ENCODE measurements at regions not wholly inside any gene's neighbourhood (a gene's known extent, or its start where the extent isn't known, plus 50 kb on each side); places are given as distances from the start of the nearest gene placed in this dataset.

- H3K4me1 ChIP-seq (ENCODE audit: insufficient read depth): no peaks in the 10 kb centered on the region
- H2AFZ ChIP-seq: no peak overlapping the region
- WGBS (ENCODE audit: low lambda C conversion rate, missing lambda C conversion rate): 63% methylated on average over 5 of the region's 5 CpGs
- no peak for TF ChIP-seq EZH2 (IDR thresholded peaks at IDR 0.05; ENCODE audit: borderline replicate concordance)
- TF ChIP-seq EZH2phosphoT487 (IDR thresholded peaks at IDR 0.05; ENCODE audit: low read depth, severe bottlenecking, unreplicated experiment): no peak
- TF ChIP-seq CTCF (IDR thresholded peaks at IDR 0.05; ENCODE audit: poor library complexity): no peak
- no peaks in the 10 kb centered on the region for H3K27me3 ChIP-seq
- no peak for DNase-seq (ENCODE audit: low spot score)
- no peaks in the 10 kb centered on the region for H3K36me3 ChIP-seq (replicated peaks; ENCODE audit: insufficient read depth, low read depth)
- no peaks in the 10 kb centered on the region for H3K9me2 ChIP-seq (replicated peaks; ENCODE audit: insufficient read depth)
- no peak overlapping the region for H3K27ac ChIP-seq
- H3K79me2 ChIP-seq: no peaks in the 10 kb centered on the region
- H3K9me3 ChIP-seq (ENCODE audit: low read depth): no peaks in the 10 kb centered on the region
- H4K20me1 ChIP-seq (ENCODE audit: insufficient read depth, poor library complexity, severe bottlenecking): no peaks in the 10 kb centered on the region
- no peak overlapping the region for H3K4me3 ChIP-seq
- H3K4me2 ChIP-seq: no peak overlapping the region
Observed at GRCh38 chr18:8997634-8998033, 104.9 kb upstream of the NDUFV2 start.

GRCh38 chr18:8998481-8999217 lies 103.8 kb upstream of the NDUFV2 start:
- no peak overlapping the region for H2AFZ ChIP-seq
- H3K79me2 ChIP-seq: no peaks in the 10 kb centered on the region
- H3K27ac ChIP-seq: no peak overlapping the region
- H3K36me3 ChIP-seq (replicated peaks; ENCODE audit: insufficient read depth, low read depth): no peaks in the 10 kb centered on the region
- H3K4me1 ChIP-seq (ENCODE audit: insufficient read depth): no peaks in the 10 kb centered on the region
- WGBS (ENCODE audit: low lambda C conversion rate, missing lambda C conversion rate): 23% methylated on average over 4 of the region's 4 CpGs
- H3K4me2 ChIP-seq: no peak overlapping the region
- no peak for DNase-seq (ENCODE audit: low spot score)
- H4K20me1 ChIP-seq (ENCODE audit: insufficient read depth, poor library complexity, severe bottlenecking): no peaks in the 10 kb centered on the region
- H3K9me2 ChIP-seq (replicated peaks; ENCODE audit: insufficient read depth): no peaks in the 10 kb centered on the region
- no peak for TF ChIP-seq CTCF (IDR thresholded peaks at IDR 0.05; ENCODE audit: poor library complexity)
- H3K27me3 ChIP-seq: no peaks in the 10 kb centered on the region
- no peaks in the 10 kb centered on the region for H3K9me3 ChIP-seq (ENCODE audit: low read depth)
- no peak overlapping the region for H3K4me3 ChIP-seq

GRCh38 chr18:8999872-9000271 lies 102.6 kb upstream of the NDUFV2 start:
- no peaks in the 10 kb centered on the region for H3K27me3 ChIP-seq
- no peaks in the 10 kb centered on the region for H3K9me3 ChIP-seq (ENCODE audit: low read depth)
- WGBS (ENCODE audit: low lambda C conversion rate, missing lambda C conversion rate): 80% methylated on average over 9 of the region's 9 CpGs
- H3K79me2 ChIP-seq: no peaks in the 10 kb centered on the region
- no peaks in the 10 kb centered on the region for H3K36me3 ChIP-seq (replicated peaks; ENCODE audit: insufficient read depth, low read depth)
- DNase-seq (ENCODE audit: low spot score): no peak
- no peak for TF ChIP-seq CTCF (IDR thresholded peaks at IDR 0.05; ENCODE audit: poor library complexity)
- no peak for TF ChIP-seq EZH2phosphoT487 (IDR thresholded peaks at IDR 0.05; ENCODE audit: low read depth, severe bottlenecking, unreplicated experiment)
- no peak for TF ChIP-seq EZH2 (IDR thresholded peaks at IDR 0.05; ENCODE audit: borderline replicate concordance)
- H3K27ac ChIP-seq: no peak overlapping the region
- no peak overlapping the region for H3K4me3 ChIP-seq
- H3K4me1 ChIP-seq (ENCODE audit: insufficient read depth): no peaks in the 10 kb centered on the region
- H3K9me2 ChIP-seq (replicated peaks; ENCODE audit: insufficient read depth): no peaks in the 10 kb centered on the region
- no peak overlapping the region for H3K4me2 ChIP-seq
- no peak overlapping the region for H2AFZ ChIP-seq
- no peaks in the 10 kb centered on the region for H4K20me1 ChIP-seq (ENCODE audit: insufficient read depth, poor library complexity, severe bottlenecking)

Measured in hepatocyte (in vitro differentiated cells).